Upper lobe of left lung (tissue), 6 donors: ENCODE measurements at regions not wholly inside any gene's neighbourhood (a gene's known extent, or its start where the extent isn't known, plus 50 kb on each side); places are given as distances from the start of the nearest gene placed in this dataset.

ENCODE experiments used
- ATAC-seq, 2 donors: fragments of 200-7000 bp; cut with Tn5 transposase; one replicate each; pipeline ENCODE4 v1.9.1; 2022; ENCODE audit warnings: mild to moderate bottlenecking in 2 of 2, moderate library complexity in 2 of 2; ENCODE audit not compliant: low FRiP score in 2 of 2
- DNase-seq, 2 donors: peaks; one replicate each; pipeline ENCODE4 v3.0.0-alpha.2; 2019 to 2020
- H3K27ac ChIP-seq, 4 donors: fragments of 200-600 bp; sonication (generic); one replicate each; pipeline ENCODE4 v1.5.1; 2016 to 2019
- H3K27me3 ChIP-seq, 4 donors: fragments of 200-600 bp; sonication (generic); one replicate each; pipeline ENCODE4 v1.5.1; 2017 to 2019
- H3K36me3 ChIP-seq, 4 donors: fragments of 200-600 bp; sonication (generic); one replicate each; pipeline ENCODE4 v1.5.1; 2016 to 2019
- H3K4me1 ChIP-seq, 4 donors: fragments of 200-600 bp; sonication (generic); one replicate each; pipeline ENCODE4 v1.5.1; 2018 to 2019
- H3K4me3 ChIP-seq, 4 donors: fragments of 200-600 bp; sonication (generic); one replicate each; pipeline ENCODE4 v1.5.1; 2017 to 2019; ENCODE audit warnings: mild to moderate bottlenecking in 2 of 4, moderate library complexity in 1 of 4
- H3K9me3 ChIP-seq, 4 donors: fragments of 200-600 bp; sonication (generic); one replicate each; pipeline ENCODE4 v1.5.1; 2018 to 2019
- CTCF ChIP-seq, 6 experiments: fragments of 450-650 bp in 4 of 6; fragments of 200-600 bp in 2 of 6; sonication (generic) in 2 of 6; IDR thresholded peaks; one replicate each; pipeline ENCODE4 v1.5.1; 2016 to 2019; ENCODE audit warnings: antibody characterized with exemption in 6 of 6
- EP300 ChIP-seq, 4 donors: sonication (generic); formaldehyde crosslinking; IDR thresholded peaks; one replicate each; pipeline ENCODE4 v1.5.1; 2017; ENCODE audit warnings: antibody characterized with exemption in 4 of 4, control low read depth in 2 of 4
- POLR2A ChIP-seq, 4 donors: fragments of 450-650 bp; IDR thresholded peaks; one replicate each; pipeline ENCODE4 v1.5.1; 2016 to 2017; ENCODE audit warnings: antibody characterized with exemption in 4 of 4, mild to moderate bottlenecking in 2 of 4
- POLR2AphosphoS5 ChIP-seq, 2 donors: sonication (generic); formaldehyde crosslinking; IDR thresholded peaks; one replicate each; pipeline ENCODE4 v1.5.1; 2017; ENCODE audit warnings: antibody characterized with exemption in 2 of 2
- WGBS, 2 donors: methylation state at CpG; one replicate each; pipeline ENCODE4 v1.1.5; 2017 to 2018; 5-methylcytosine and 5-hydroxymethylcytosine counted together
- donor health status: DM: no; HTN: no; CAD: no; lungs with moderate emphysema.
- donor health status: DM: no; HTN: yes; CAD: no; lungs with severe emphysema.

GRCh38 chr3:43162230-43163084, 56.6 kb upstream of the POMGNT2 start:
- Histone ChIP-seq H3K27ac (peak overlapping the region; percentile 36 to 76 (median 60)), H3K9me3 (peaks cover 0 to 10% (median 7%) of the 10 kb centered on the region in 4 donors), H3K4me1 (peaks cover 6 to 22% (median 12%) of the 10 kb centered on the region in 4 donors), H3K27me3 (no peaks in the 10 kb centered on the region), H3K36me3 (no peaks in the 10 kb centered on the region), H3K4me3 (no peak overlapping the region)
- TF ChIP-seq CTCF (IDR thresholded peaks at IDR 0.05) (peak in 5 of 6 experiments; percentile 29 to 52 (median 37)), EP300 (IDR thresholded peaks at IDR 0.05) (no peak), POLR2AphosphoS5 (IDR thresholded peaks at IDR 0.05) (no peak), POLR2A (IDR thresholded peaks at IDR 0.05) (no peak)
- 29 to 36% methylated on average over 7 to 13 of the region's 13 CpGs for WGBS, 2 donors
- peak in 1 of 2 donors; percentile 54 for ATAC-seq
- DNase-seq, result no peak

- Histone ChIP-seq H3K27me3 (no peaks in the 10 kb centered on the region), H3K27ac (peak overlapping the region in 1 of 4 donors; percentile 53), H3K9me3 (peaks cover 0 to 10% (median 5%) of the 10 kb centered on the region in 4 donors), H3K4me3 (no peak overlapping the region), H3K4me1 (peaks cover 6 to 22% (median 12%) of the 10 kb centered on the region in 4 donors), H3K36me3 (no peaks in the 10 kb centered on the region)
- 58% methylated on average over 5 of the region's 5 CpGs; no CpG with 5 or more reads in 1 of the 2 donors for WGBS, 2 donors
- TF ChIP-seq POLR2AphosphoS5 (IDR thresholded peaks at IDR 0.05), result no peak
- peak in 1 of 6 experiments; percentile 23 for TF ChIP-seq CTCF (IDR thresholded peaks at IDR 0.05)
- ATAC-seq, result no peak
- DNase-seq, result no peak
Observed at GRCh38 chr3:43161684-43162229, 55.9 kb upstream of the POMGNT2 start.

- H3K9me3 ChIP-seq, result peaks cover 0 to under 1% (median 0%) of the 10 kb centered on the region in 4 donors
- no peaks in the 10 kb centered on the region for H3K36me3 ChIP-seq
- ATAC-seq, result no peak
- peaks cover 6 to 22% (median 12%) of the 10 kb centered on the region in 4 donors for H3K4me1 ChIP-seq
- no peak for TF ChIP-seq CTCF (IDR thresholded peaks at IDR 0.05)
- TF ChIP-seq POLR2A (IDR thresholded peaks at IDR 0.05), result no peak
- no peak for TF ChIP-seq EP300 (IDR thresholded peaks at IDR 0.05)
- no peak for TF ChIP-seq POLR2AphosphoS5 (IDR thresholded peaks at IDR 0.05)
- WGBS, 2 donors, result 96 to 100% methylated on average over 1 of the region's 1 CpG
- no peak overlapping the region for H3K4me3 ChIP-seq
- H3K27ac ChIP-seq, result no peak overlapping the region
- no peaks in the 10 kb centered on the region for H3K27me3 ChIP-seq
- no peak for DNase-seq
Observed at GRCh38 chr3:43160664-43161063, 54.8 kb upstream of the POMGNT2 start.

GRCh38 chr3:43159876-43160255, 54.0 kb upstream of the POMGNT2 start:
- H3K27ac ChIP-seq, result no peak overlapping the region
- WGBS, 2 donors, result 90 to 96% methylated on average over 3 of the region's 3 CpGs
- H3K27me3 ChIP-seq, result no peaks in the 10 kb centered on the region
- TF ChIP-seq POLR2A (IDR thresholded peaks at IDR 0.05), result no peak
- TF ChIP-seq CTCF (IDR thresholded peaks at IDR 0.05), result no peak
- H3K4me3 ChIP-seq, result no peak overlapping the region
- no peaks in the 10 kb centered on the region for H3K9me3 ChIP-seq
- H3K36me3 ChIP-seq, result no peaks in the 10 kb centered on the region
- ATAC-seq (no peak), DNase-seq (no peak)
- H3K4me1 ChIP-seq, result peaks cover 6 to 22% (median 12%) of the 10 kb centered on the region in 4 donors
